Brain pericyte (primary cell): ENCODE measurements at regions not wholly inside any gene's neighbourhood (a gene's known extent, or its start where the extent isn't known, plus 50 kb on each side); places are given as distances from the start of the nearest gene placed in this dataset.

Experiments
- DNase-seq: peaks from one replicate; pipeline ENCODE4 v3.0.0-alpha.2; 2012; ENCODE audit warnings: low read depth, low spot score

- DNase-seq: no peak
These were observed 809.0 kb downstream of the KCTD16 start for GRCh38 chr5:144979516-144980264.

DNA sequence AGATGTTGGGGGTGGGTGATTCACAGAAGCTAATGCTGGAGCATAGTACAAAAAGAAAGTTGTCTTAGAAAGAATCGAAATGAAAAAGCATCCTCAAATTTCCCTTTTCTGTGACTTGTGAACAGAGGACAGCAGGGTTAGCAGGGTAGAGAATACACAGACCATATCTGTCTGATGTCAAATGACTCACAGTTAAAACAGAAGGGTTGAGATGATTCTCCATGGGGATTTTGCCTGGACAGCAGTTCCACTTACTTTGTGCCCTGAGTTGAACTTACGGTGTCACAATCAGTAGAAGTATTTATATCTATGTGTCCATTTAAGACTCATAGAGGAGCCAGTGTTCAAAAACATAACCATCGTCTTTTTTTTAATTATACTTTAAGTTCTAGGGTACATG lies 801.6 kb downstream of the KCTD16 start:
- DNase-seq: no peak

DNA sequence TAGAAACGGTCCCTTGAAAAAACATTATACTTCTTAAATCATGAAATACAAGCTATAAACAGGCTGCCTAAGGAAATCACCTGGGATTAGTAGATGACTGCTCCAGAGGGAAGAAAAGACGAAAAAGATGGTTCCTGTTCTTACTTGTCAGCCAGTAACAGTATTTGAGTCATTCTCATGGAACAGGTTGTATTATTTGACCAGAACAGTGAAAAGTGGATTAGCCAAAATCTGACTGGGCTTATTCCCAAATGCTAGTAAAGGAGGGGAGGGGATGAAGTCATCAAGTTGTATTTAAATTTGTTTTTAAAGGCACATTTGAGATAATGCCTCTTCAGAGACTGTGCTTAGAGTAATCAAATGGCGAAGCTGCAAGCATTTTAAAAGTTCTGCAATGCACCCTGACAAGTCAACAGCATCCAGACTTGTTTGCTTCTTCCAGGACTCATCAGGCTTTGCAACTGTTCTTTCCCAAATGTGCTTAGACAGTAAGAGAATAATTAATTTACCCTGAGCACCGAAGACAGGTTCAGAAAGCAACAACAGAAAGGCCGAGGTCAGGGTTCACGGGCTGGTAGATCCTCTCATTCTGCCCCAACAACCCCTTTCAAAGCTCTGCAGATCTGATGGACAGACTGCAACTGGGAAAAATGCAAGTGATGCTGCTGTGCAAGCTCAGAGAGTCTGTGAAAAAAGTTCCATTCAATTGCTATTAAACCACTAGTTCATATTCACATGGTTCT lies 800.6 kb downstream of the KCTD16 start:
- no peak for DNase-seq

- no peak for DNase-seq
These were observed 789.6 kb downstream of the KCTD16 start for GRCh38 chr5:144960296-144960695.

DNA sequence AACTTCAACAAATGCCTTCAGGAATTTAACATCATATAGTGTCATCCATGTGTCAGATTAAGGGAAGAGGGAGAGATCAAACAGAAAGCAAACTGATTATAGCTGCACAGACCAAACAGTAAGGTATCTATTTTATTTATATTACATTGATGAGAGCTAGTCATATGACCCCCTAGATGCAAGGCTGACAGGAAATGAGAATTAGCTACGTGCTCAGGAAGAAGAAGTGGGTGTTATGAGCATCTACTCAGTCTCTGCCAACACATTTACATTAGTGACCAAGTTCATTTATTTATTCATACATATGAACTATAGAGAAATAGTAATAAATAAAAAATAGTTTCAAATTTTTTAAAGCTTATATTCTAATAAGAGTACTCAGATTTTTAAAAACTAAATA lies 787.3 kb downstream of the KCTD16 start:
- DNase-seq: no peak

DNA sequence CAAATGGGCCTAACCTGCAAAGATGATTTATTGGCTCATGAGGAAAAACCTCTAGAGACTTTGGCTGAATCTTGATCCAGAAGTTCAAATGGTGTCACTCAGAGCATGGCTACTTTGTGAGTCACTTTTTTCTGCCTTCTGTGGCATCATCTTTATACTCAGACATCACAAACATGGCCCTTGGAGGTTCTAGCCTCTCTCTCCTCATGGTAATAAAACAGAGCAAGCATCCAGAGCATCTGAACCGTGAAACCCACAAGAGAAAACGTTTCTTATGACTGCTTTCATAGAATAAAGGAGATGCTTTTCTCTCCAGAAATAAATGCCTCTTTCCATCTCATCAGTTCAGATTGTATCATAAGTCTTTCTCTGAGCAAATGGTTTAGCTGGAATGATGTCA lies 780.3 kb downstream of the KCTD16 start:
- no peak for DNase-seq

- DNase-seq: no peak
These were observed 776.4 kb downstream of the KCTD16 start for GRCh38 chr5:144947023-144947422.

- DNase-seq: no peak
These were observed 774.8 kb downstream of the KCTD16 start for GRCh38 chr5:144945503-144945902.

DNA sequence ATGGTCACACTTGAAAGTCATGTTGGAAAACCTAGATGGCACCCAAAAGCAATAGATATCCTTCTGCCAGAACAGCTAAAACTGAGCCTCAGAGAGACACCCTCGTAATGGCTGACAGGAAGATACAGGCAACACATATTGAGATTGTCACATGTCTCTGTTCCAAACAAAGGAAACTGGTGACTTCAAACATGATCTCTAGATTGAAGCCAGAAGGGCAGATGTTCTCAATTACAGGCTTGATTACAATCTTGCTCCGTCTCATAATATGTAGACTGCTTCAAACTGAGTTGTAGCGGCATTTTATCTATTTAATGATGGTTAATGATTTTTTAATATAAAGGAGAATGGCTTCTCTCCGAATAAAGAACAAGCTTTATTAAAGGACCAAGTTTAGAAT lies 774.3 kb downstream of the KCTD16 start:
- DNase-seq: no peak

GRCh38 chr5:144941004-144941403 lies 770.3 kb downstream of the KCTD16 start:
- DNase-seq: no peak

DNA sequence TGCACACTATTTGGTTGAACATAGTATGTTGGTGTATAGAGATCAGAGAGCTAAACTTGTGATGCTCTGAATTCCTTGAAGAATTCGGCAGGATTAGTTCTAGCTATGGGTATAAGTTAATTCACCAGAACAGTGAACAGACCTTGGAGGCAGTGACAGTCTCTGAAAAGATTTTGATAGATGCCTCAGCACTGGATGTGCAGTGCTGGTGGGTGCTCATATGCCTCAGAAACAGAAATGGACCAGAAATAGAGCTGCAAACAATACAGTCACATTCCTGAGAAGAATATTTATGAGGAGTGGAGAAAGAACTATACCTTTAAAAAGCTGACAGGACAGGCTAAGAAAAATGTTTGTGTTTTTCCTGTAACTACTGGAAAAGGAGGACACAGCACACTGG lies 747.7 kb downstream of the KCTD16 start:
- DNase-seq: no peak

- no peak for DNase-seq
These were observed 744.8 kb downstream of the KCTD16 start for GRCh38 chr5:144915452-144915851.

GRCh38 chr5:144913661-144914060 lies 743.0 kb downstream of the KCTD16 start:
- DNase-seq: no peak

DNA sequence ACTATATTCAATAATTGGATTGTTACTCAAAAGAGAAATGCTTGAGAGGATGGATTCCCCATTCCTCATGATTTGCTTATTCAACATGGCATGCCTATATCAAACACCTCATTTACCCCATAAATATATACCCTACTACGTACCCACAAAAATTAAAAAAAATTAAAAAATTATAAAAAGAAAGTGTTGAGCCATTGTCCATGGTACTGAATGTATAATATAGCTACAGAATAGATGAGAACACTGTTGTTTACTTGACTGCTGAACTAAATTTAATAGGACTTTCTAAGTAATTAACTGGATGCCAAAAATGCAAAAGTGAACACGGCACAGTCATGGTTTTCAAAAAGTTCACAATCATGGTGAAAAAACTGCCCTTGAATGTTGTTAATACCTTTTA lies 725.8 kb downstream of the KCTD16 start:
- no peak for DNase-seq

GRCh38 chr5:144886668-144887067 lies 716.0 kb downstream of the KCTD16 start:
- no peak for DNase-seq

DNA sequence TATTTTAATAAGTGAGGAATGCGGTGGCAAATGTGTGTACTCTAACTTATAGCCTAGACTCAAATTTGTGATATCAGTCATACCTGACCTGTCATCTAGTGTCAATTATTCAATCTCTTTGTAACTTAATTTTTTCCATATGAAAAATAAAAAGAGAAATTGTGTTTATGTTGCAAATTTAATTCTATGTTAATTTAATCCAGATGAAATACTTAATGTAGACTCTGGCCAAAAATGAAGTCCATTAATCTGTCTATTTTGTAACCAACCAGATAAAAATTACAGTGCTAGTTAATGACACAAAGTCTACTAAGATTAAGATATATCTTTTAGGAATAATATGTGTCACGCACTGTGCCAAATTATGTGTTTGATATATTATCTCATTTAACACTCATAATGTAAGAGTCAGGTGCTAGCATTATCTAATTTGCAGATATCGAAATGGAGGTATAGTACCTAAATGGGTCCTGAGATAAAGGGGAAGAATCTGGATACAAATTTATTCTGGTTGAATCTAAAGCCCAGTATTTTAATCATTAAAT lies 712.1 kb downstream of the KCTD16 start:
- DNase-seq: no peak

- DNase-seq: no peak
These were observed 709.8 kb downstream of the KCTD16 start for GRCh38 chr5:144880513-144880912.

- DNase-seq: no peak
These were observed 706.3 kb downstream of the KCTD16 start for GRCh38 chr5:144876990-144877389.

DNA sequence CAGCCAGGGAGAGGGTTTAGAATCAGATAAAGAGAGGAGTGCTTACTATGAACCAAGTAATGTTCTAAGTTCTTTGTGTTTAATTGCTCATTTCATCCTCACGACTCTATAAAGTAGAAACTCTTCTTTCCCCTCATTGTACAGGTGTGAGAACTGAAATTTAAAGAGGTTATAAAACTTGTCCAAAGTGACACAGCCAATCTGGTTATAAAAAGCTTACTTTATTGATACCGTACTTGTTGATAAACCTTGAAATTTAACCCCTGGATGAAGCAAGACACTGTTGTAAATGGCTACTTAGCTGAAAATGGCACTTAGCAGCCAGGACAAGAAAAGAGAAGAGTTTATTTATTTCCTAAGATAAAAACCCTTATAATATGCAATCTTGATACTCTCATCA lies 702.4 kb downstream of the KCTD16 start:
- DNase-seq: no peak

DNA sequence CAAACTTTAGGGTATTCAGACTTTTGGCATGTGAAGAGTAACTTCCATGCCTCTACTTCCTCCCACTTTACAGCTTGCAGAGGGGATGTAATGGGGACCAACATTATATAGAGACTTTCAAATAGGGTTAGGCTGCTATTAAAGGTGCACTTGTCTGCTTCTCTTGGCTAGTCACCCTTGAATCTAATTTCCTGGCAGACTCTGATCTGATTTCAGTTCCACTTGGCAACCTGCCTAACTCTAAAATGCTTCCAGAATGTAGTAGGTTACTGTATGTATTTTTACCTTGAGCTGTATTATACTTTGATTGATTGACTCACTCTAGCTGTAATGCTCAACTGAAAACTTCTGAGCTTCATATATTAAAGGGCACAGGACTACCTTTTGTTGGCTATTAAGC lies 693.4 kb downstream of the KCTD16 start:
- DNase-seq: no peak

GRCh38 chr5:144857454-144857853 lies 686.8 kb downstream of the KCTD16 start:
- no peak for DNase-seq

DNA sequence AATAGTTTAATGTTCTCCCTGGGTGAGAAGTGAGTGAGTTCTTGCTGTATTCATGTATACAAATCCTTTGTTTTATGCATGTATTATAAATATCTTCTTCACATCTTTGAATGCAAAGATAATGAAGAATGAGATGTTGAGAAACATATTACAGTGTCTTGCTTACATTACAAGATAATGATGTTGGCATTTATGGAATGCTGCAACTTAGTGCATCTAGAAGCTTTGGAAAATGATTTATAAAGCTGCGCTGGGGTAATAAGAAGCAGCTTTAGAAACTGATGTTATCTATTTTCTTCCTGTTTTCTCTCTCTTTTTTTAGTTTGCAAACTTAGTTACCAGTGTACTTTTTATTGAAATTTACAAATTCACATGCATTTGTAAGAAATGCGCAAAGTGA lies 673.4 kb downstream of the KCTD16 start:
- DNase-seq: no peak

DNA sequence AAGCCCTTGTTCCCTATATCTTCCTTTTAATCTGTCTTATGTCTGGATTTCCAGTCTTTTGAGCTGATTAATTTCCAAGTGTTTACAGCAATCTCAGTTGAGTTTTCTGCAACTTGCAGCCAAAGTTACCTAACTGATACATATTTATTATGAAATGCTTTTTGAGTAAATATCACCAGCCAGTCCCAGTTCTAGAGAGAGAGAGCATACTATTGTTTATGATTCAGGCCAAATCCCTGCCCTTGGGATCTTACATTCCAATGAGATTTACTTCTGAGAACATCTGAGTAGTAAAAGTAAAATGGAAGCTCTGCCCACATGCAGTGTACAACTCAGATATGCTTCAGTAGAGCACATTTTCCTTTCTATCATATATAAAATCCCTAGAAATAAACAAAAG lies 661.7 kb downstream of the KCTD16 start:
- DNase-seq: no peak
